HepG2 (cell line): ENCODE measurements at regions not wholly inside any gene's neighbourhood (a gene's known extent, or its start where the extent isn't known, plus 50 kb on each side); places are given as distances from the start of the nearest gene placed in this dataset.

Experiments used
- ATF2 ChIP-seq: sonication (generic); formaldehyde crosslinking; IDR thresholded peaks from 2 replicates; pipeline ENCODE4 v1.4.0; 2020; ENCODE audit warnings: missing genetic modification reagents
- FOXA3 ChIP-seq: IDR thresholded peaks from 2 replicates; pipeline ENCODE4 v1.6.1; 2016; ENCODE audit warnings: missing genetic modification reagents, missing compliant biosample characterization
- FOXC1 ChIP-seq: sonication (generic); formaldehyde crosslinking; IDR thresholded peaks from 2 replicates; pipeline ENCODE4 v1.8.0; 2022; ENCODE audit warnings: mild to moderate bottlenecking, missing genetic modification reagents, borderline replicate concordance
- GLMP ChIP-seq: sonication (generic); formaldehyde crosslinking; IDR thresholded peaks from 2 replicates; pipeline ENCODE4 v1.9.0; 2021; ENCODE audit warnings: missing genetic modification reagents, mild to moderate bottlenecking, borderline replicate concordance
- HNF4A ChIP-seq: sonication (generic); formaldehyde crosslinking; IDR thresholded peaks from 2 replicates; pipeline ENCODE4 v1.4.0; 2020; ENCODE audit warnings: missing genetic modification reagents
- HNF4G ChIP-seq, 2 experiments: sonication (generic) in 1 of 2; formaldehyde crosslinking in 1 of 2; IDR thresholded peaks; 2 replicates each; pipeline versions ENCODE4 v1.4.0 to v1.6.1; 2011 to 2020; ENCODE audit warnings: borderline replicate concordance in 2 of 2, low read depth in 2 of 2, mild to moderate bottlenecking in 2 of 2, low read length in 1 of 2, missing genetic modification reagents in 1 of 2, moderate library complexity in 1 of 2
- HNRNPH1 ChIP-seq: fragments of 200-400 bp; formaldehyde crosslinking; optimal IDR thresholded peaks from 2 replicates; pipeline ENCODE3; 2017; ENCODE audit warnings: mild to moderate bottlenecking, low read depth, low read length
- SOX13 ChIP-seq, 3 experiments: fragments of 450-650 bp in 1 of 3; sonication (generic) in 1 of 3; formaldehyde crosslinking in 1 of 3; IDR thresholded peaks in 2 of 3; conservative IDR thresholded peaks in 1 of 3; 2 replicates each; pipeline versions ENCODE4 v1.5.0 to v1.6.1; 2016 to 2020; ENCODE audit warnings: antibody characterized with exemption in 1 of 3, mild to moderate bottlenecking in 1 of 3, missing compliant biosample characterization in 1 of 3, missing genetic modification reagents in 1 of 3, moderate library complexity in 1 of 3
- ZNF251 ChIP-seq: sonication (generic); formaldehyde crosslinking; IDR thresholded peaks from 2 replicates; pipeline ENCODE4 v1.9.0; 2021; ENCODE audit warnings: mild to moderate bottlenecking, missing genetic modification reagents
- ZNF282 ChIP-seq: fragments of 450-650 bp; IDR thresholded peaks from 2 replicates; pipeline ENCODE4 v1.6.1; 2018; ENCODE audit not compliant: partially characterized antibody
- ZNF30 ChIP-seq: sonication (generic); formaldehyde crosslinking; IDR thresholded peaks from 2 replicates; pipeline ENCODE4 v1.5.0; 2020; ENCODE audit warnings: mild to moderate bottlenecking, missing genetic modification reagents
- ZNF678 ChIP-seq: sonication (generic); formaldehyde crosslinking; IDR thresholded peaks from 2 replicates; pipeline ENCODE4 v1.4.0; 2020; ENCODE audit warnings: mild to moderate bottlenecking, missing genetic modification reagents
- ZNF691 ChIP-seq: sonication (generic); formaldehyde crosslinking; IDR thresholded peaks from 2 replicates; pipeline ENCODE4 v1.4.0; 2020; ENCODE audit warnings: missing genetic modification reagents, low read depth, mild to moderate bottlenecking, borderline replicate concordance

GRCh38 chr18:62632788-62633455 is 82.4 kb upstream of the PHLPP1 start (continued):
- TF ChIP-seq HNF4A (CRISPR knock-in tag) (peak; percentile 67), ZNF251 (CRISPR knock-in tag) (no peak), ZNF691 (CRISPR knock-in tag) (no peak), SOX13 (IDR thresholded peaks at IDR 0.05) (no peak), SOX13 (CRISPR knock-in tag; conservative IDR thresholded peaks at IDR 0.05 in 1 of 2, IDR thresholded peaks at IDR 0.05 in 1 of 2) (no peak), HNF4G (IDR thresholded peaks at IDR 0.05; ENCODE audit: borderline replicate concordance, low read depth, low read length) (peak; percentile 34; the same call in 1 of the 2 replicates), HNF4G (CRISPR knock-in tag; IDR thresholded peaks at IDR 0.05; ENCODE audit: borderline replicate concordance, low read depth) (no peak), FOXC1 (CRISPR knock-in tag) (no peak), FOXA3 (CRISPR knock-in tag) (0 out of 2 replicates have a peak, but pooled peaks have one; percentile 14), ZNF678 (CRISPR knock-in tag) (no peak), GLMP (CRISPR knock-in tag) (no peak), ZNF30 (CRISPR knock-in tag) (no peak), ZNF282 (no peak), ATF2 (CRISPR knock-in tag) (no peak), HNRNPH1 (no peak)
